Heart right ventricle (tissue), 16 donors: ENCODE measurements at regions not wholly inside any gene's neighbourhood (a gene's known extent, or its start where the extent isn't known, plus 50 kb on each side); places are given as distances from the start of the nearest gene placed in this dataset.

Experiments
- ATAC-seq, 8 donors: fragments of 200-7000 bp; cut with Tn5 transposase; one replicate each; pipeline ENCODE4 v1.9.1; 2020; ENCODE audit warnings: mild to moderate bottlenecking in 8 of 8, moderate library complexity in 8 of 8, moderate number of reproducible peaks in 1 of 8
- DNase-seq, 2 donors: peaks; one replicate each; pipeline ENCODE4 v3.0.0-alpha.2; 2020
- H3K27ac ChIP-seq, 10 donors: fragments of 200-600 bp; sonication (generic) in 2 of 10; one replicate each; pipeline versions ENCODE4 v1.5.0 to v1.8.0; 2020 to 2022; ENCODE audit warnings: mild to moderate bottlenecking in 3 of 10
- H3K27me3 ChIP-seq, 7 donors: fragments of 200-600 bp; one replicate each; pipeline ENCODE4 v1.8.0; 2021 to 2022; ENCODE audit warnings: mild to moderate bottlenecking in 2 of 7
- H3K36me3 ChIP-seq, 9 donors: fragments of 200-600 bp; sonication (generic) in 1 of 9; one replicate each; pipeline versions ENCODE4 v1.5.0 to v1.8.0; 2020 to 2022; ENCODE audit warnings: mild to moderate bottlenecking in 2 of 9
- H3K4me1 ChIP-seq, 9 donors: fragments of 200-600 bp; sonication (generic) in 1 of 9; one replicate each; pipeline versions ENCODE4 v1.5.0 to v1.8.0; 2020 to 2022; ENCODE audit warnings: mild to moderate bottlenecking in 4 of 9
- H3K4me3 ChIP-seq, 10 donors: fragments of 200-600 bp; sonication (generic) in 2 of 10; one replicate each; pipeline versions ENCODE4 v1.5.0 to v1.8.0; 2020 to 2022; ENCODE audit warnings: mild to moderate bottlenecking in 7 of 10, moderate library complexity in 2 of 10
- H3K9me3 ChIP-seq, 11 donors: fragments of 200-600 bp in 10 of 11; sonication (generic) in 2 of 11; one replicate each; pipeline versions ENCODE4 v1.5.0 to v1.8.0; 2013 to 2022; ENCODE audit warnings: mild to moderate bottlenecking in 2 of 11, control low read depth in 1 of 11, moderate library complexity in 1 of 11
- CTCF ChIP-seq, 9 donors: fragments of 200-600 bp; sonication (generic) in 2 of 9; IDR thresholded peaks; one replicate each; pipeline versions ENCODE4 v1.5.0 to v1.8.0; 2021 to 2022; ENCODE audit warnings: antibody characterized with exemption in 9 of 9, mild to moderate bottlenecking in 5 of 9, moderate library complexity in 1 of 9
- WGBS, 2 donors: extraction: QIAGEN DNeasy Blood & Tissue Kit; methylation state at CpG; one replicate each; pipeline ENCODE4 v1.1.7; 2013; ENCODE audit warnings: inconsistent platforms in 1 of 2; 5-methylcytosine and 5-hydroxymethylcytosine counted together
- intact Hi-C, 10 donors: fragments of 100-400 bp; cut with DNase I; formaldehyde crosslinking; loops; one replicate each; pipeline versions ENCODE4 v1.11.1 to v1.14.2; 2022
- donor health status: Arrhythmogenic right ventricular cardiomyopathy.
- donor health status: ischemic (EF 13 %, LVEDD 7.1; RV severe dilation, severe dysfunction).
- donor health status: healthy with polysubstance abuse.
- donor health status: DM: no; HTN: yes; CAD: no.
- donor health status: DM: no; HTN: no; CAD: no.
- donor health status: ischemic (EF 25% LVEDD 6.9; RV normal size, moderate dysfunction).
- donor health status: ischemic (EF 25% LVEDD 5.7; RV mildly dilated, moderate dysfunction).
- donor health status: healthy.
- donor health status: DM: yes; HTN: yes; CAD: no.
- donor health status: Ischemic cardiomyopathy.
- donor health status: ischemic (EF 35%, LVEDD 5.7; RV mildly dilated, moderate dysfunction).
- donor health status: nonischemic (EF 11% LVEDD 7.7; RV severe dilation, severe dysfunction).
- donor health status: DM: yes; HTN: yes; CAD: no.
- donor health status: PGD.
- donor health status: ischemic (EF 29% LVEDD 5.4; RV normal size, mild dysfunction).
- donor health status: nonischemic (EF 23%, LVEDD 6.1; RV moderate dilation, normal function).

GRCh38 chr3:70392227-70392626, 79.8 kb upstream of the MDFIC2 start:
- DNase-seq (no peak), ATAC-seq (no peak)
- TF ChIP-seq CTCF (IDR thresholded peaks at IDR 0.05), result no peak
- Histone ChIP-seq H3K36me3 (no peaks in the 10 kb centered on the region), H3K9me3 (peaks cover 0 to 15% (median 0%) of the 10 kb centered on the region in 11 donors), H3K27ac (no peak overlapping the region), H3K4me3 (no peak overlapping the region), H3K4me1 (no peaks in the 10 kb centered on the region), H3K27me3 (no peaks in the 10 kb centered on the region)
- WGBS, 2 donors, result 41 to 50% methylated on average over 1 of the region's 1 CpG
- intact Hi-C loops, result no loop called here

- 82 to 86% methylated on average over 3 of the region's 3 CpGs for WGBS, 2 donors
- H3K36me3 ChIP-seq, result no peaks in the 10 kb centered on the region
- no peaks in the 10 kb centered on the region for H3K4me1 ChIP-seq
- no peak overlapping the region for H3K27ac ChIP-seq
- ATAC-seq, result no peak
- no peak for DNase-seq
- H3K4me3 ChIP-seq, result no peak overlapping the region
- H3K27me3 ChIP-seq, result no peaks in the 10 kb centered on the region
- intact Hi-C loops, result no loop called here
- peaks cover 0 to 15% (median 0%) of the 10 kb centered on the region in 11 donors for H3K9me3 ChIP-seq
- TF ChIP-seq CTCF (IDR thresholded peaks at IDR 0.05), result no peak
These were observed 75.5 kb upstream of the MDFIC2 start for GRCh38 chr3:70387889-70388288.

- no peak for ATAC-seq
- peaks cover 0 to 15% (median 0%) of the 10 kb centered on the region in 11 donors for H3K9me3 ChIP-seq
- H3K27me3 ChIP-seq, result no peaks in the 10 kb centered on the region
- DNase-seq, result no peak
- no peaks in the 10 kb centered on the region for H3K4me1 ChIP-seq
- TF ChIP-seq CTCF (IDR thresholded peaks at IDR 0.05), result no peak
- intact Hi-C loops, result no loop called here
- no peak overlapping the region for H3K27ac ChIP-seq
- no peaks in the 10 kb centered on the region for H3K36me3 ChIP-seq
- no peak overlapping the region for H3K4me3 ChIP-seq
These were observed 74.4 kb upstream of the MDFIC2 start for GRCh38 chr3:70386846-70387245.

- no peak for TF ChIP-seq CTCF (IDR thresholded peaks at IDR 0.05)
- intact Hi-C loops, result no loop called here
- 69 to 79% methylated on average over 5 of the region's 5 CpGs for WGBS, 2 donors
These were observed 73.6 kb upstream of the MDFIC2 start for GRCh38 chr3:70386043-70386442.

More at GRCh38 chr3:70386043-70386442, 73.6 kb upstream of the MDFIC2 start:
- no peak overlapping the region for H3K27ac ChIP-seq
- no peak for DNase-seq
- peaks cover 0 to 15% (median 0%) of the 10 kb centered on the region in 11 donors for H3K9me3 ChIP-seq
- no peaks in the 10 kb centered on the region for H3K36me3 ChIP-seq
- H3K27me3 ChIP-seq, result no peaks in the 10 kb centered on the region
- no peak for ATAC-seq
- no peaks in the 10 kb centered on the region for H3K4me1 ChIP-seq
- H3K4me3 ChIP-seq, result no peak overlapping the region
